Right atrium auricular region (tissue), 2 donors: ENCODE measurements at regions not wholly inside any gene's neighbourhood (a gene's known extent, or its start where the extent isn't known, plus 50 kb on each side); places are given as distances from the start of the nearest gene placed in this dataset.

ENCODE experiments used
- DNase-seq: peaks from one replicate; pipeline ENCODE4 v3.0.0-alpha.2; 2019; ENCODE audit warnings: low spot score
- H3K27ac ChIP-seq, 2 donors: fragments of 200-600 bp; sonication (generic); 1 replicate in 1 of 2; 2 replicates in 1 of 2; pipeline ENCODE4 v1.5.1; 2016 to 2019
- H3K27me3 ChIP-seq, 2 donors: fragments of 200-600 bp; sonication (generic); one replicate each; pipeline versions ENCODE4 v1.5.1 to v1.6.0; 2017 to 2019
- H3K36me3 ChIP-seq: fragments of 200-600 bp; sonication (generic); one replicate; pipeline ENCODE4 v1.5.1; 2016
- H3K4me1 ChIP-seq, 2 donors: fragments of 200-600 bp; sonication (generic); one replicate each; pipeline versions ENCODE4 v1.5.1 to v1.6.0; 2017 to 2019
- H3K4me3 ChIP-seq, 2 donors: fragments of 200-600 bp; sonication (generic); 1 replicate in 1 of 2; 2 replicates in 1 of 2; pipeline ENCODE4 v1.5.1; 2017 to 2019; ENCODE audit warnings: mild to moderate bottlenecking in 1 of 2, moderate library complexity in 1 of 2
- H3K9me3 ChIP-seq, 2 donors: fragments of 200-600 bp; sonication (generic); one replicate each; pipeline ENCODE4 v1.5.1; 2019
- CTCF ChIP-seq, 2 donors: fragments of 200-600 bp; sonication (generic); IDR thresholded peaks; one replicate each; pipeline ENCODE4 v1.5.1; 2019; ENCODE audit warnings: antibody characterized with exemption in 2 of 2

GRCh38 chr7:41771717-41772116 lies 68.8 kb upstream of the INHBA start:
- H3K36me3 ChIP-seq: no peaks in the 10 kb centered on the region
- H3K9me3 ChIP-seq: no peaks in the 10 kb centered on the region
- no peaks in the 10 kb centered on the region for H3K27me3 ChIP-seq
- no peak for TF ChIP-seq CTCF (IDR thresholded peaks at IDR 0.05)
- H3K4me1 ChIP-seq: no peaks in the 10 kb centered on the region
- no peak for DNase-seq
- H3K4me3 ChIP-seq: no peak overlapping the region
- no peak overlapping the region for H3K27ac ChIP-seq

- no peak overlapping the region for H3K4me3 ChIP-seq
- H3K4me1 ChIP-seq: no peaks in the 10 kb centered on the region
- no peaks in the 10 kb centered on the region for H3K36me3 ChIP-seq
- no peak for TF ChIP-seq CTCF (IDR thresholded peaks at IDR 0.05)
- no peaks in the 10 kb centered on the region for H3K9me3 ChIP-seq
- no peaks in the 10 kb centered on the region for H3K27me3 ChIP-seq
- no peak overlapping the region for H3K27ac ChIP-seq
- DNase-seq: no peak
Observed at GRCh38 chr7:41769162-41769561, 66.3 kb upstream of the INHBA start.

GRCh38 chr7:41763626-41764025 lies 60.7 kb upstream of the INHBA start:
- Histone ChIP-seq H3K4me3 (no peak overlapping the region), H3K36me3 (no peaks in the 10 kb centered on the region), H3K27ac (no peak overlapping the region), H3K4me1 (no peaks in the 10 kb centered on the region), H3K27me3 (no peaks in the 10 kb centered on the region), H3K9me3 (no peaks in the 10 kb centered on the region)
- no peak for DNase-seq
- TF ChIP-seq CTCF (IDR thresholded peaks at IDR 0.05): no peak

DNA sequence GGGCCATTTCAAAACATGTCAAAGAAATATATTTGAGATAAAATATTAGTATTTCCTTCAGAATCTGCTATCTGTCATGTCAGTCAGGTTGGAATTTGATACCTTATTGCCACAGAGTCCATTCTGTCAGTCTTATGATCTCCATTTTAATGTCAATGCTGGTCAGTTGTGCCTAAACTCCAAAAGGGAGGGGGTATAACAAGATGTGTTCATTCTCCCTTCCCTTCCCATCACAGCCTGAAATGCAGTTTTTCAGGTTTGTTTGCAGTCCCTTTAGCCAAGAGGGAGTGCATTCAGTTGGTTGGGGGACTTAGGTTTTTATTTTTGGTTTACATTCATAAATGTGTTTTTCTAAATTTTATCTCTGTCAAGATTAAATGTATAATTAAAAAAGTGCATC lies 59.8 kb upstream of the INHBA start:
- no peak for TF ChIP-seq CTCF (IDR thresholded peaks at IDR 0.05)

DNA sequence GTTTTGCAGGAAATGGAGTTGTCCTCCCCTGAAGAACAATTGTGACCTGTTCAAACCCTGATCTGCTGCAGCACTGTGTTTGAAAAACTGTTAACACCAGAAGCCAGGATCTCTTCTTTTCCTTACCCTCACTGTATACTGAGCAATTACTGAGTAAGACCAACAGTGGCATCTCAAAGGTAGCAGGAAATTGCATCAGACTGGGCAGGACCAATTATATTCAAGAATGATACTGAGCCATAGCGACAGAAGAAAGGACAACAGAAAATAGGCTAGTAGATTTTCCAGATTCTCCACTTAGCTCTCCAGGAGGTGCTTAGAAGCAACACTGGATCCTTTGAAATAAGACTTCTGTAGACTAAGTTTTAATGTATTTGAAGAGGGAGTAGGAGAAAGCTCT lies 57.4 kb upstream of the INHBA start:
- H3K36me3 ChIP-seq: no peaks in the 10 kb centered on the region
- TF ChIP-seq CTCF (IDR thresholded peaks at IDR 0.05): no peak
- no peak for DNase-seq
- no peak overlapping the region for H3K4me3 ChIP-seq
- peaks cover 0 to 10% of the 10 kb centered on the region in 2 donors for H3K9me3 ChIP-seq
- H3K27me3 ChIP-seq: no peaks in the 10 kb centered on the region
- H3K4me1 ChIP-seq: no peaks in the 10 kb centered on the region
- H3K27ac ChIP-seq: no peak overlapping the region

More for the DNA sequence above, 59.8 kb upstream of the INHBA start:
- no peak overlapping the region for H3K4me3 ChIP-seq
- H3K4me1 ChIP-seq: no peaks in the 10 kb centered on the region
- no peaks in the 10 kb centered on the region for H3K27me3 ChIP-seq
- no peak overlapping the region for H3K27ac ChIP-seq
- H3K36me3 ChIP-seq: no peaks in the 10 kb centered on the region
- DNase-seq: no peak
- no peaks in the 10 kb centered on the region for H3K9me3 ChIP-seq

GRCh38 chr7:41758321-41758720 lies 55.4 kb upstream of the INHBA start:
- no peaks in the 10 kb centered on the region for H3K36me3 ChIP-seq
- no peaks in the 10 kb centered on the region for H3K4me1 ChIP-seq
- no peak overlapping the region for H3K4me3 ChIP-seq
- TF ChIP-seq CTCF (IDR thresholded peaks at IDR 0.05): no peak
- DNase-seq: no peak
- H3K27ac ChIP-seq: no peak overlapping the region
- H3K9me3 ChIP-seq: peaks cover 0 to 14% of the 10 kb centered on the region in 2 donors
- H3K27me3 ChIP-seq: no peaks in the 10 kb centered on the region
